Brain pericyte (primary cell): ENCODE measurements at regions not wholly inside any gene's neighbourhood (a gene's known extent, or its start where the extent isn't known, plus 50 kb on each side); places are given as distances from the start of the nearest gene placed in this dataset.

Experiments used
- DNase-seq: peaks from one replicate; pipeline ENCODE4 v3.0.0-alpha.2; 2012; ENCODE audit warnings: low read depth, low spot score

DNA sequence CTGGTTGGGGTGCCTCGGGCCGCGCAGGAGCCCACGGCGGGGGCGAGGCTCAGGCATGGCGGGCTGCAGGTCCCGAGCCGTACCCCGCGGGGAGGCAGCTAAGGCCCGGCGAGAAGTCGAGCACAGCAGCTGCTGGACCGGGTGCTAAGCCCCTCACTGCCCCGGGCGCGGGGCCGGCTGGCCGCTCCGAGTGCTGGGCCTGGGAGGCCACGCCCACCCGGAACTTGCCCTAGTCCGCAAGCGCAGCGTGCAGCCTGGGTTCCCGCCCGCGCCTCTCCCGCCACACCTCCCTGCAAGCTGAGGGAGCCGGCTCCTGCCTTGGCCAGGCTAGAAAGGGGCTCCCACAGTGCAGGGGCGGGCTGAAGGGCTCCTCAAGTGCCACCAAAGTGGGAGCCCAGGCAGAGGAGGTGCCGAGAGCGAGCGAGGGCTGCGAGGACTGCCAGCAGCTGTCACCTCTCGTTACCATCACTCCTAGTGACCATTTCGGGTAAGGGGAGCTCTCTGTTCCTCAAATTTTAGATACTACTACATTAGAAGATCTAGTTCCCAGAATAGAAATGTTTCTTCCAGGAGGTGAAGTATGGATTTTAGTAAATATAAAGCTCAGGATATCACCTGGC lies 417.0 kb upstream of the AGTR1 start:
- no peak for DNase-seq

- DNase-seq = no peak
Measured at GRCh38 chr3:148289159-148289558, 408.5 kb upstream of the AGTR1 start.

DNA sequence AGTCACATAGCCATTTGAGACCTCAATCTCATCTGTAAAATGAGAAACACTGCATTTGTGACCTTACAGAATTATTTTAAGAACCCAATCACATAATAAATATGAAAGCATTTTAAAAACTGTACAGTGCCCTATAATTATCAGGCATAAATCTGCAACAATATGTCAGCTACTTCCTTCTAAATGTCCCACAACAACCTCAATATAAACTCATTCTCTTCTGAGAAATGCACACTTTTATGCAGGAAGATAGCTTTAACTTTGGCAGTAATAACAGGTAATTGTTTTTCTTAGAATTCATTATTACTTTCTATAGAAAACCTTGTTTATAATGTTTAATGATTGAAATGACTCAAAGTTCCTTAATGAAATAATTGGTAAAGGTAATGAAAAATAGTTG lies 400.7 kb upstream of the AGTR1 start:
- no peak for DNase-seq

DNA sequence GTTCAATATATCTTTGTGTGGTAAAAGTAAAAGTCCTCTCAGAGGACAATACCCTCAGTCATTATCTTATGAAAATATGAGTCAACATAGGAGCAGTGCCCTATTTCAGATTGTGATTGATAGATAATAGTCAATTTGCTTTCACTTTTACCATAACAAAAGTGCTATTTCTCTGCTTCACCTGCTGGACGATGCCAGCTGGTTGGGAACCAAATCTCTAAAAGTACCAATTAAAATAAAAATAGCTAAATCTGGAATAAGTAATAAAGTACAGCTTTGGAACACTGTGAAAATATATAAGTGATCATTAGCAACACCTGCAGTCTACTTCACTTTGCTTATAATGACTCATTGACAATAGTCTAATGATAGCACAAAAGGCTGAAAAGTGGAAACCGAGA lies 390.3 kb upstream of the AGTR1 start:
- no peak for DNase-seq

DNA sequence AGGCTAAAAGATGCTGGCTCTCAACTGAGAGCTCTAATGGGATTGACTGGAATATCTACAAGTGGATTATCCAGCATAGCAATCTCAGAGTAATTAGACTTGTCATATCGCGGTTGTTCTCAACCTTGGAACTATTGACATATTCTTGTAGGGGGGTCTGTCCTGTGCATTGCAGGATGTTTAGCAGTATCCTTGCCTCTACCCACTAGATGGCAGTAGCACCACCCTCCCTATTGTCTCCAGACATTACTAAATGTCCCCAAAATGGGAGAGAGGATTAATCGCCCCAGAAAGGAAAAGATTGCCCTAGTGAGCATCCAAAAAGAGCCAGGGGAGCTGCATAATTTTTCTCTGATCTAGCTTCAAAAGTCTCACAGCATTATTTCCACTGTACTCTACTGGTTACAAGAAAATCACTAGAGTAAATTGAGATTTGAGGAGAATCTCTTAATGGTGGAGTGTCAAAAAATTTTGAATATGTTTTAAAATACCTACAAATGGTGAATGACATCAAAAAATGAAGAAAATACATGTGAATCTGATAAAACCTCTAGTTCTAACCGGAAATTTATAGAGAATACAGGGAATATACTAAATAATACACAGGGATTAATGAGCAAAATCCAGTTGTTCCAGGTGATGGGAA lies 388.2 kb upstream of the AGTR1 start:
- no peak for DNase-seq

- DNase-seq = no peak
Measured at GRCh38 chr3:148315756-148316155, 381.9 kb upstream of the AGTR1 start.

GRCh38 chr3:148318240-148318639 lies 379.5 kb upstream of the AGTR1 start:
- DNase-seq = no peak

- DNase-seq = no peak
Measured at GRCh38 chr3:148319161-148319915, 378.4 kb upstream of the AGTR1 start.

DNA sequence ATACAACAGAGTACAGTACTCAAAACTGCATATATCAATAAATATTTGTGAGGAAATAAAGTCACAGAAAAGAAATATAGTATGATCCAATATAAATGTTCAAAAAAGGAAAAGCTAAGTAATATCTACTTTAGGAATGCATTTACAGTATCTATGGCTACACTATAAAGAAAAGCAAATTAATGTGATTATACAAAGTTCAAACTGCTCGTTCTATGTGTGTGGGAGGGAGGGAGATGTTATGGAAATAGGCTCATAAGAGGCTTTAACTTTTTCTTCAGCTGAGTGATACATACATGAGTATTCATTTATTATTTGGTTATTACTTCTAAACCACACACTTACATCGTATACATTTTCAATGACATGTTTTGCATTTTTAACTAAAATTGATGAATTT lies 377.7 kb upstream of the AGTR1 start:
- DNase-seq = no peak

- DNase-seq = no peak
Measured at GRCh38 chr3:148329481-148330235, 368.0 kb upstream of the AGTR1 start.

GRCh38 chr3:148330542-148330941 lies 367.2 kb upstream of the AGTR1 start:
- no peak for DNase-seq

DNA sequence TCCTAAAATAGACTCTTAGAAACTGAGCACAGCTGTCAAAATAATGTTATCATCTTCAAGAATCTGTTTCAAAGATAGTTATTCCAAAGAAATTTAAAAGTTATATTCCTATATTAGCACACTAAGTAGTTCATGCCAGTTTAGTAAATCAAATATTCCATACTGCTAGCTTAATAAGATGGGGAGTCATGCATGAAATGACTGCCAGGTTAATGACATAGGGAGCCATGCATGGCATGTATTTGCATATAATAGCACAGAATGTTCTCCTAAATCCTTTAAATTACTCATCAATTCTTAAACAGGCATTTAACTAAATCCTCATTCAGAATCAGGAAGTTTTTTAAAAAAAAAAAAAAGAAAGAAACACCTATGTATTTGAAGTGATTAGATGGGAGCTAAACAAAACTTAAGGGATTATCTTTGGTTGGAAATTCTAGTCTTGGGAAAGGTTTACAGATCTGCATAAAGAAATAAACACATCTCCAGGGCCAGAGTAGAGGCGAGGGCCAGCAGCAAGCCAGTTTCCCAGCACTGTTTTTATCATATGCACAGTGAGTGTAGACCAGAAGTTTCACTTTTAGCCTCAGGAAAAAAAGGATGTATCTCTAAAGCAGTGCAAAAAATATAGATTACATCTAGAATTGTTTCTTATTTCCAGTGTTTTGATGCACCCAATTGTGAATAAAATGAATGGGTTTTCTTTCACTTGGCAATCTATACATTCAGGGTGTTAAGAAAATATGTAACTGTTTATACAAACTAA lies 366.4 kb upstream of the AGTR1 start:
- no peak for DNase-seq

GRCh38 chr3:148332509-148332908 lies 365.2 kb upstream of the AGTR1 start:
- DNase-seq = no peak

- no peak for DNase-seq
Measured at GRCh38 chr3:148333091-148333490, 364.6 kb upstream of the AGTR1 start.

GRCh38 chr3:148335612-148336011 lies 362.1 kb upstream of the AGTR1 start:
- no peak for DNase-seq

DNA sequence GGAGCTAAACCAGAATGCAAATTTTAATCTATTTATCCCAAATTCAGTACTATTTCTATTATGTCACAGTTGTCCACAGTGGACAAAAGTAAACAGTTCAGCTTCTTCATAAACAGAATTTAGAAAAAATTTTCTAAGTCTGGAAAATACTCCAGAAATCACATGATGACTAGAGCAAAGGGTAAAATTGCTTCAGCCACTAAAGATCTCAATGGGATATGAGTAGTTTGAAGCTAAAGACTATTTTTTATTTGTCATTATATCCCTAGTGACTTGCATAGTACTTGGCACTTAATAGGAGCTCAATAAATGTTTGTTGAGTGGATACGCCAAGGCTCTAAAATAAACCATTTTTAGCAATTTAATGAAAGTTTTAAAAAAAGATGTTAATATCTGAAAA lies 354.3 kb upstream of the AGTR1 start:
- DNase-seq = no peak

DNA sequence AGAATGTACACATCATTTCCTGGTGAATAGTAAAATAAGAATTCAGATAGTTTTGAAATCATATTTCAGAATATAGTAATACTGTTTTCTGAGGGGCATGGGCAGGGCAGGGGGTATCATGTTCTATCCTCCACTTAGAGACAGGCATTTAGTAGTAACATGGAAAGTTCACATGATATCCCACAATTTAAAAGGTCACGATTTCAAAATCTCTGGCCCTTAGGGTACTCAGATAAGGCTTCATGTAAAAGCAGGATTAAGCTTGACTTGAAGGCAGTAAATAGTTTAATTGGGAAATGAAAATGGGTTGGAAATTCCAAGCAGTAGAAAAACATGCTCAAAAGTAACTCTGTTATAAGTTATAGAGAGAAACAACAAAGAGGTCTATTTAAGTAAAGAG lies 353.2 kb upstream of the AGTR1 start:
- no peak for DNase-seq

DNA sequence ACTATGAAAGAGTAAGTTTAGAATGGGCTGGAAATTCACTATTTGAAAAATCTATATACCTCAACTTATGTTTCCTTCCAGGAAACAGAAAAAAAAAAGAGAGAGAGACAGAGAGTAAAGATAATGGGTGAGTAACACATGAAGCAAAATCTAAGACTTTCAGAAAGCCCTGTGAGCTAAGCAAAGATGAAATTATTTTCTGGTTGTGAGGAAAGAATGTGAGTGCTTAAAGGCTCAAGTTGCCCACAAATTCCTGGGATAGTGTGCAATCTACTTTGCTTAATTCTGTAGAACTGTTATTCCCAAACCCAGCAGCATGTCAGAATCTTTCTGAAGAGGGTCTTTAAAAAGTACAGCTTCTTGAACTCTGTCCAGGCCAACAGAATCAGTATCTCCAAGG lies 337.7 kb upstream of the AGTR1 start:
- DNase-seq = no peak

DNA sequence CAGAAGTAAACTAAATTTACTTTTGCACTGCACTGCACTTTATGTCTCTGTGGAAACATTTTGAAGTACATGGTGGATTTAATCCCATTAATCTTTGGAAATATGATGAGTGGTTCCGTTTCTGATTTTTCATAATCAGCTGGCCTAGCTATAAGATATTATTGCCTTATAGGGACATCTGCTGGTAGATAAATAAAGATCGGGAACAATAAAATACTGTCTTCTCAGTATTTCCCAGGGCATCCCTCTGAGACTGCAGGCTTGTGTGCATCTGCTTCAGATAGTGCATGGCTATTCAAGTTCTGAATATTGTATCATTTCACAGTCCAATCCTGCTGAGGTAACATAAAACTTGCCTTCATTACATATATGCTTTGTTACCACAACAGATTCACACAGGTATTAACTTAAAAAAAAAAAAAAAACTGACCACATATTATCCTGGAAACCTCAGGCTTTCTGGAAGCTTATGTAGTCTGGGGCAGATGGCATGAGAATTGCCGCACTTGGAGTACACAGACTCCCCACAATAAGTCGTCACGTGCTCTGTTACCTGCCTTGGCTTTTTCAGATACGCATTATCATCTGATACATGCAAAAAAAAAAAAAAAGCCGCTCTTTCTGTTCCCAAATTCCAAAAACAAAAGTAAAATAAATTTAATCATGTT lies 330.8 kb upstream of the AGTR1 start:
- DNase-seq = peak; percentile 6

- DNase-seq = no peak
Measured at GRCh38 chr3:148367756-148368155, 329.9 kb upstream of the AGTR1 start.

GRCh38 chr3:148369381-148369780 lies 328.3 kb upstream of the AGTR1 start:
- DNase-seq = no peak
